GM12875 (cell line): ENCODE measurements at regions not wholly inside any gene's neighbourhood (a gene's known extent, or its start where the extent isn't known, plus 50 kb on each side); places are given as distances from the start of the nearest gene placed in this dataset.

Source experiments
- H3K4me3 ChIP-seq: one replicate; pipeline ENCODE4 v1.5.1; 2011; ENCODE audit warnings: low read depth, low read length, control low read depth
- CTCF ChIP-seq: IDR thresholded peaks from 2 replicates; pipeline ENCODE4 v1.5.1; 2011; ENCODE audit warnings: low read depth, mild to moderate bottlenecking, control low read depth, inconsistent platforms, low read length, moderate library complexity, borderline replicate concordance; ENCODE audit not compliant: insufficient read depth

GRCh38 chr3:55165278-55165677, 237.4 kb upstream of the LRTM1 start:
- TF ChIP-seq CTCF, result no peak
- H3K4me3 ChIP-seq, result no peak overlapping the region

- no peak overlapping the region for H3K4me3 ChIP-seq
- no peak for TF ChIP-seq CTCF
Observed at GRCh38 chr3:55164876-55165275, 237.0 kb upstream of the LRTM1 start.

- TF ChIP-seq CTCF, result no peak
- no peak overlapping the region for H3K4me3 ChIP-seq
Observed at GRCh38 chr3:55164191-55164590, 236.3 kb upstream of the LRTM1 start.

- no peak for TF ChIP-seq CTCF
- H3K4me3 ChIP-seq, result no peak overlapping the region
Observed at GRCh38 chr3:55163421-55163820, 235.6 kb upstream of the LRTM1 start.

GRCh38 chr3:55162031-55162795, 234.4 kb upstream of the LRTM1 start:
- no peak for TF ChIP-seq CTCF
- H3K4me3 ChIP-seq, result no peak overlapping the region

GRCh38 chr3:55161231-55161630, 233.4 kb upstream of the LRTM1 start:
- TF ChIP-seq CTCF, result no peak
- H3K4me3 ChIP-seq, result no peak overlapping the region

GRCh38 chr3:55160241-55160983, 232.6 kb upstream of the LRTM1 start:
- no peak for TF ChIP-seq CTCF
- H3K4me3 ChIP-seq, result no peak overlapping the region
